Right kidney (tissue), 1 donor: ENCODE measurements at regions not wholly inside any gene's neighbourhood (a gene's known extent, or its start where the extent isn't known, plus 50 kb on each side); places are given as distances from the start of the nearest gene placed in this dataset.
"Not testable (repeated sequence)": the region's sequence is repeated elsewhere in the genome, so short reads cannot be mapped to it uniquely, and the experiment has no call there.

Experiments
- DNase-seq: peaks from one replicate; pipeline ENCODE4 v3.0.0-alpha.2; 2016

- DNase-seq, result no peak
Observed at GRCh38 chr15:95146481-95146880, 915.1 kb downstream of the MCTP2 start.

GRCh38 chr15:95148183-95148582, 916.8 kb downstream of the MCTP2 start:
- DNase-seq, result no peak

- DNase-seq, result no peak
Observed at GRCh38 chr15:95149036-95149435, 917.7 kb downstream of the MCTP2 start.

- no peak for DNase-seq
Observed at GRCh38 chr15:95149771-95150170, 918.4 kb downstream of the MCTP2 start.

GRCh38 chr15:95150466-95150865, 919.1 kb downstream of the MCTP2 start:
- DNase-seq, result no peak

GRCh38 chr15:95152741-95153140, 921.4 kb downstream of the MCTP2 start:
- no peak for DNase-seq

- not testable (repeated sequence) for DNase-seq
Observed at GRCh38 chr15:95153201-95153600, 921.8 kb downstream of the MCTP2 start.

GRCh38 chr15:95160316-95160715, 929.0 kb downstream of the MCTP2 start:
- no peak for DNase-seq

- no peak for DNase-seq
Observed at GRCh38 chr15:95162069-95162468, 930.7 kb downstream of the MCTP2 start.

- DNase-seq, result no peak
Observed at GRCh38 chr15:95162531-95162930, 931.2 kb downstream of the MCTP2 start.

- DNase-seq, result no peak
Observed at GRCh38 chr15:95162967-95163531, 931.7 kb downstream of the MCTP2 start.

- no peak for DNase-seq
Observed at GRCh38 chr15:95168152-95168551, 936.8 kb downstream of the MCTP2 start.

GRCh38 chr15:95168951-95169431, 937.6 kb downstream of the MCTP2 start:
- DNase-seq, result peak; percentile 60

- DNase-seq, result peak; percentile 75
Observed at GRCh38 chr15:95169541-95170459, 938.4 kb downstream of the MCTP2 start.

GRCh38 chr15:95170561-95171380, 939.4 kb downstream of the MCTP2 start:
- DNase-seq, result no peak

GRCh38 chr15:95171564-95171963, 940.2 kb downstream of the MCTP2 start:
- DNase-seq, result no peak

GRCh38 chr15:95174301-95175259, 943.2 kb downstream of the MCTP2 start:
- peak; percentile 76 for DNase-seq

- no peak for DNase-seq
Observed at GRCh38 chr15:95175914-95176658, 944.7 kb downstream of the MCTP2 start.

GRCh38 chr15:95176794-95177577, 945.6 kb downstream of the MCTP2 start:
- DNase-seq, result no peak

GRCh38 chr15:95180530-95180929, 949.2 kb downstream of the MCTP2 start:
- no peak for DNase-seq
